Naive thymus-derived CD4-positive, alpha-beta T cell (primary cell): ENCODE measurements at regions not wholly inside any gene's neighbourhood (a gene's known extent, or its start where the extent isn't known, plus 50 kb on each side); places are given as distances from the start of the nearest gene placed in this dataset.

Experiments
- ATAC-seq: fragments of 150-1000 bp; cut with Tn5 transposase; 2 replicates; pipeline ENCODE4 v1.10.0; 2021; ENCODE audit warnings: mild to moderate bottlenecking, moderate library complexity
- CTCF ChIA-PET: fragments of 350-600 bp; sonication (Branson Sonifier 250); formaldehyde crosslinking; loops from one replicate; lab custom pipeline; 2021; ENCODE audit warnings: antibody characterized with exemption; lab: Charles Lee
- POLR2A ChIA-PET: fragments of 350-600 bp; sonication (Branson Sonifier 250); formaldehyde crosslinking; loops from one replicate; lab custom pipeline; 2021; ENCODE audit warnings: antibody characterized with exemption, inconsistent platforms; lab: Charles Lee
- DNase-seq, 9 donors: peaks; one replicate each; pipeline versions ENCODE4 v3.0.0 to v3.0.0-alpha.2; 2020 to 2022; ENCODE audit warnings: mixed read lengths in 1 of 9
- H3K27ac ChIP-seq: one replicate; pipeline ENCODE4 v1.7.0; 2013; ENCODE audit warnings: mild to moderate bottlenecking, low read depth, low read length, moderate library complexity
- H3K27me3 ChIP-seq, 2 donors: one replicate each; pipeline ENCODE4 v1.7.0; 2013; ENCODE audit warnings: low read length in 2 of 2, mild to moderate bottlenecking in 2 of 2, moderate library complexity in 2 of 2; ENCODE audit not compliant: control insufficient read depth in 2 of 2, insufficient read depth in 2 of 2
- H3K36me3 ChIP-seq, 3 experiments: 1 replicate in 2 of 3; 2 replicates in 1 of 3; pipeline ENCODE4 v1.7.0; 2013; ENCODE audit warnings: low read length in 3 of 3, mild to moderate bottlenecking in 3 of 3, moderate library complexity in 1 of 3; ENCODE audit not compliant: insufficient read depth in 3 of 3, control insufficient read depth in 2 of 3
- H3K4me1 ChIP-seq, 2 donors: one replicate each; pipeline ENCODE4 v1.7.0; 2013; ENCODE audit warnings: low read length in 2 of 2, mild to moderate bottlenecking in 2 of 2, moderate library complexity in 1 of 2; ENCODE audit not compliant: control insufficient read depth in 2 of 2, insufficient read depth in 2 of 2
- H3K4me3 ChIP-seq: 2 replicates; pipeline ENCODE4 v1.7.0; 2013; ENCODE audit warnings: mild to moderate bottlenecking, low read length
- H3K9me3 ChIP-seq, 3 experiments: 1 replicate in 2 of 3; 2 replicates in 1 of 3; pipeline ENCODE4 v1.7.0; 2013; ENCODE audit warnings: low read length in 3 of 3; ENCODE audit not compliant: control insufficient read depth in 2 of 3
- H3K27ac Mint-ChIP-seq, 9 donors: one replicate each; pipeline ENCODE4 v1.8.0; 2020 to 2022; ENCODE audit warnings: mixed read lengths in 9 of 9, mild to moderate bottlenecking in 8 of 9, moderate library complexity in 5 of 9, inconsistent platforms in 2 of 9
- H3K27me3 Mint-ChIP-seq, 5 donors: one replicate each; pipeline ENCODE4 v1.8.0; 2021 to 2022; ENCODE audit warnings: mixed read lengths in 5 of 5, mild to moderate bottlenecking in 1 of 5
- H3K36me3 Mint-ChIP-seq, 5 donors: one replicate each; pipeline ENCODE4 v1.8.0; 2020 to 2022; ENCODE audit warnings: mixed read lengths in 5 of 5, mild to moderate bottlenecking in 3 of 5, inconsistent platforms in 1 of 5
- H3K4me1 Mint-ChIP-seq, 7 donors: one replicate each; pipeline ENCODE4 v1.8.0; 2020 to 2022; ENCODE audit warnings: mixed read lengths in 7 of 7, mild to moderate bottlenecking in 3 of 7, inconsistent platforms in 1 of 7
- H3K4me3 Mint-ChIP-seq, 10 donors: one replicate each; pipeline ENCODE4 v1.8.0; 2020 to 2022; ENCODE audit warnings: mild to moderate bottlenecking in 10 of 10, mixed read lengths in 10 of 10, moderate library complexity in 6 of 10, inconsistent platforms in 2 of 10
- H3K9me3 Mint-ChIP-seq, 11 donors: one replicate each; pipeline ENCODE4 v1.8.0; 2020 to 2022; ENCODE audit warnings: mixed read lengths in 11 of 11, mild to moderate bottlenecking in 4 of 11, inconsistent platforms in 1 of 11, moderate library complexity in 1 of 11
- intact Hi-C, 2 donors: fragments of 100-400 bp; cut with micrococcal nuclease; formaldehyde crosslinking; loops; one replicate each; pipeline ENCODE4 v1.15.1; 2023

DNA sequence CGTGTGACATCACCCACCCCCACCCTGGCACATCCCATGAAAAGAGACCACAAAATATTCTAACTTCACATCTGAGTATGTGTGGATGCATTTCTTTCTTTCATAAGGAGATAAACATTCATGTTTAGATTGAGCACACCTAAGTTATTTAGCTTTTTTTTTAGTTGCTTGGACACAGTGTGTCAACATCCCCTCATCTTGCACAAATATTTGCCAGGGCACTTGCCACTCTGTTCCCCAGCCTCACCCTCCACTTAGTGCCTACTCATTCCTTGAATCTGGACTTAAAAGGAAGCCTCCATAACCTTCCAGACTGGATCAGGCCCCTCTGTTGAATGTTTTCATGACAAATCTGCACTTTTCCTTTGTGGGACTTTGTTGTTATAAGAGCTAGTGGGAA lies 338.9 kb upstream of the IGFBP3 start:
- Mint-ChIP-seq H3K9me3 (peaks cover 8 to 38% (median 20%) of the 10 kb centered on the region in 11 donors), H3K36me3 (peaks cover 0 to 4% (median 3%) of the 10 kb centered on the region in 5 donors), H3K27me3 (no peaks in the 10 kb centered on the region), H3K4me3 (no peak overlapping the region), H3K4me1 (peaks cover 0 to 5% (median 0%) of the 10 kb centered on the region in 7 donors), H3K27ac (no peak overlapping the region)
- intact Hi-C loops = no loop called here
- H3K4me3 ChIP-seq = no peak overlapping the region
- no peak overlapping the region for H3K27ac ChIP-seq
- H3K27me3 ChIP-seq = no peaks in the 10 kb centered on the region
- peaks cover 0 to 4% (median 0%) of the 10 kb centered on the region in 3 experiments for H3K9me3 ChIP-seq
- H3K36me3 ChIP-seq = no peaks in the 10 kb centered on the region
- ChIA-PET CTCF (no interaction called here), POLR2A (no interaction called here)
- DNase-seq (no peak), ATAC-seq (no peak)
- no peaks in the 10 kb centered on the region for H3K4me1 ChIP-seq

GRCh38 chr7:46257761-46258448 lies 336.8 kb upstream of the IGFBP3 start:
- H3K27me3 ChIP-seq = no peaks in the 10 kb centered on the region
- ATAC-seq (no peak), DNase-seq (no peak)
- Mint-ChIP-seq H3K9me3 (peaks cover 8 to 35% (median 20%) of the 10 kb centered on the region in 11 donors), H3K36me3 (peaks cover 0 to 4% (median 3%) of the 10 kb centered on the region in 5 donors), H3K27ac (no peak overlapping the region), H3K4me3 (no peak overlapping the region), H3K27me3 (peaks cover 0 to 4% (median 0%) of the 10 kb centered on the region in 5 donors), H3K4me1 (peaks cover 0 to 5% (median 0%) of the 10 kb centered on the region in 7 donors)
- H3K4me3 ChIP-seq = no peak overlapping the region
- ChIA-PET CTCF (no interaction called here), POLR2A (no interaction called here)
- no peaks in the 10 kb centered on the region for H3K4me1 ChIP-seq
- H3K27ac ChIP-seq = no peak overlapping the region
- no peaks in the 10 kb centered on the region for H3K9me3 ChIP-seq
- intact Hi-C loops = no loop called here
- no peaks in the 10 kb centered on the region for H3K36me3 ChIP-seq

GRCh38 chr7:46256870-46257661 lies 336.0 kb upstream of the IGFBP3 start:
- Histone ChIP-seq H3K4me3 (no peak overlapping the region), H3K9me3 (no peaks in the 10 kb centered on the region), H3K27me3 (no peaks in the 10 kb centered on the region), H3K36me3 (no peaks in the 10 kb centered on the region), H3K4me1 (no peaks in the 10 kb centered on the region), H3K27ac (no peak overlapping the region)
- Mint-ChIP-seq H3K4me3 (no peak overlapping the region), H3K36me3 (peaks cover 0 to 2% (median 2%) of the 10 kb centered on the region in 5 donors), H3K4me1 (peaks cover 0 to 5% (median 0%) of the 10 kb centered on the region in 7 donors), H3K27ac (no peak overlapping the region), H3K27me3 (peaks cover 0 to 4% (median 0%) of the 10 kb centered on the region in 5 donors), H3K9me3 (peaks cover 7 to 32% (median 18%) of the 10 kb centered on the region in 11 donors)
- ATAC-seq = no peak
- no peak for DNase-seq
- intact Hi-C loops = no loop called here
- ChIA-PET POLR2A (no interaction called here), CTCF (no interaction called here)

- Mint-ChIP-seq H3K4me1 (peaks cover 0 to 5% (median 0%) of the 10 kb centered on the region in 7 donors), H3K36me3 (peaks cover 0 to 5% (median 0%) of the 10 kb centered on the region in 5 donors), H3K9me3 (peaks cover 0 to 19% (median 3%) of the 10 kb centered on the region in 11 donors), H3K4me3 (no peak overlapping the region), H3K27me3 (peaks cover 0 to 7% (median 0%) of the 10 kb centered on the region in 5 donors), H3K27ac (no peak overlapping the region)
- no peaks in the 10 kb centered on the region for H3K4me1 ChIP-seq
- H3K9me3 ChIP-seq = no peaks in the 10 kb centered on the region
- CTCF ChIA-PET = no interaction called here
- H3K36me3 ChIP-seq = no peaks in the 10 kb centered on the region
- POLR2A ChIA-PET = no interaction called here
- H3K4me3 ChIP-seq = no peak overlapping the region
- ATAC-seq = no peak
- H3K27me3 ChIP-seq = no peaks in the 10 kb centered on the region
- DNase-seq = no peak
- no peak overlapping the region for H3K27ac ChIP-seq
- intact Hi-C loops = no loop called here
Measured at GRCh38 chr7:46253520-46253919, 332.4 kb upstream of the IGFBP3 start.

DNA sequence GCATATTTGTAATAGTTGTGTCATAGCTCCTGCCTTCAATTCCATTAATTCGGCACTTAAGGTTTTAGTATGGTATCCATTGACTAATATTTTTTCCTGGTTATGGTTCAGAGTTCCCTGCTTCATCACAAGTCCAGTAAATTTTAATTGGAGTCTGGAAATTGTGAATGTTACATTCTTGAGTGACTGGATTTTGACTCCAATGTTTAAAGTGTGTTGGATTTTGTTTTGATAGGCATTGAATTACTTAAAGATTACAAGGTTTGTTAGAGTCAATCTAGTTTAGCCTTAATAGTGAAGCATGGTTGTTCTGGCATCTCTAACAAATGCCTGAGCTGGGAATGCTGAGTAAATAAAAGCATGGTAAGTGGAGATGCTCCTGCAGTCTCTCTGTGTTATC lies 326.6 kb upstream of the IGFBP3 start:
- Mint-ChIP-seq H3K4me3 (no peak overlapping the region), H3K36me3 (peaks cover 0 to 5% (median 0%) of the 10 kb centered on the region in 5 donors), H3K27me3 (peaks cover 0 to 3% (median 0%) of the 10 kb centered on the region in 5 donors), H3K9me3 (peaks cover 0 to 16% (median 5%) of the 10 kb centered on the region in 11 donors), H3K27ac (no peak overlapping the region), H3K4me1 (no peaks in the 10 kb centered on the region)
- no peak for DNase-seq
- H3K27me3 ChIP-seq = no peaks in the 10 kb centered on the region
- no peaks in the 10 kb centered on the region for H3K4me1 ChIP-seq
- no peaks in the 10 kb centered on the region for H3K36me3 ChIP-seq
- CTCF ChIA-PET = no interaction called here
- no peak overlapping the region for H3K27ac ChIP-seq
- no peaks in the 10 kb centered on the region for H3K9me3 ChIP-seq
- H3K4me3 ChIP-seq = no peak overlapping the region
- intact Hi-C loops = no loop called here
- POLR2A ChIA-PET = no interaction called here
- no peak for ATAC-seq

- H3K27me3 ChIP-seq = no peaks in the 10 kb centered on the region
- Mint-ChIP-seq H3K4me3 (no peak overlapping the region), H3K9me3 (peaks cover 0 to 20% (median 4%) of the 10 kb centered on the region in 11 donors), H3K4me1 (no peaks in the 10 kb centered on the region), H3K36me3 (peaks cover 0 to 5% (median 0%) of the 10 kb centered on the region in 5 donors), H3K27me3 (no peaks in the 10 kb centered on the region), H3K27ac (no peak overlapping the region)
- ATAC-seq (no peak), DNase-seq (no peak)
- intact Hi-C loops = no loop called here
- H3K27ac ChIP-seq = no peak overlapping the region
- no peaks in the 10 kb centered on the region for H3K4me1 ChIP-seq
- POLR2A ChIA-PET = no interaction called here
- H3K36me3 ChIP-seq = no peaks in the 10 kb centered on the region
- CTCF ChIA-PET = no interaction called here
- H3K4me3 ChIP-seq = no peak overlapping the region
- H3K9me3 ChIP-seq = no peaks in the 10 kb centered on the region
Measured at GRCh38 chr7:46245586-46246111, 324.6 kb upstream of the IGFBP3 start.
